Keratinocyte (primary cell): ENCODE measurements at regions not wholly inside any gene's neighbourhood (a gene's known extent, or its start where the extent isn't known, plus 50 kb on each side); places are given as distances from the start of the nearest gene placed in this dataset.

Experiments
- EZH2 ChIP-seq: IDR thresholded peaks from one replicate; pipeline ENCODE4 v1.6.1; 2012; ENCODE audit warnings: inconsistent platforms, mild to moderate bottlenecking, low read length, moderate library complexity
- TF ChIP-seq, protein P1 (sequence below), 3 experiments: IDR thresholded peaks in 1 of 3; conservative IDR thresholded peaks in 1 of 3; optimal IDR thresholded peaks in 1 of 3; 2 replicates in 2 of 3; 3 replicates in 1 of 3; pipeline versions ENCODE3 to v1.5.1; 2011; ENCODE audit warnings: low read length in 3 of 3, mild to moderate bottlenecking in 3 of 3, moderate library complexity in 2 of 3, control low read depth in 1 of 3, inconsistent platforms in 1 of 3; ENCODE audit not compliant: insufficient read depth in 2 of 3; ENCODE audit errors: extremely low read depth in 1 of 3

- TF ChIP-seq, protein P1, sequence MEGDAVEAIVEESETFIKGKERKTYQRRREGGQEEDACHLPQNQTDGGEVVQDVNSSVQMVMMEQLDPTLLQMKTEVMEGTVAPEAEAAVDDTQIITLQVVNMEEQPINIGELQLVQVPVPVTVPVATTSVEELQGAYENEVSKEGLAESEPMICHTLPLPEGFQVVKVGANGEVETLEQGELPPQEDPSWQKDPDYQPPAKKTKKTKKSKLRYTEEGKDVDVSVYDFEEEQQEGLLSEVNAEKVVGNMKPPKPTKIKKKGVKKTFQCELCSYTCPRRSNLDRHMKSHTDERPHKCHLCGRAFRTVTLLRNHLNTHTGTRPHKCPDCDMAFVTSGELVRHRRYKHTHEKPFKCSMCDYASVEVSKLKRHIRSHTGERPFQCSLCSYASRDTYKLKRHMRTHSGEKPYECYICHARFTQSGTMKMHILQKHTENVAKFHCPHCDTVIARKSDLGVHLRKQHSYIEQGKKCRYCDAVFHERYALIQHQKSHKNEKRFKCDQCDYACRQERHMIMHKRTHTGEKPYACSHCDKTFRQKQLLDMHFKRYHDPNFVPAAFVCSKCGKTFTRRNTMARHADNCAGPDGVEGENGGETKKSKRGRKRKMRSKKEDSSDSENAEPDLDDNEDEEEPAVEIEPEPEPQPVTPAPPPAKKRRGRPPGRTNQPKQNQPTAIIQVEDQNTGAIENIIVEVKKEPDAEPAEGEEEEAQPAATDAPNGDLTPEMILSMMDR (optimal IDR thresholded peaks at IDR 0.05 in 1 of 3, IDR thresholded peaks at IDR 0.05 in 1 of 3, conservative IDR thresholded peaks at IDR 0.05 in 1 of 3; ENCODE audit: extremely low read depth in 1 of 3, insufficient read depth in 2 of 3, low read length in 3 of 3): no peak
- TF ChIP-seq EZH2: no peak
These were observed 186.0 kb upstream of the HMGA2 start for GRCh38 chr12:65638324-65638723.
